LoVo (cell line): ENCODE measurements at regions not wholly inside any gene's neighbourhood (a gene's known extent, or its start where the extent isn't known, plus 50 kb on each side); places are given as distances from the start of the nearest gene placed in this dataset.

Experiments
- DNase-seq: peaks from one replicate; pipeline ENCODE4 v3.0.0-alpha.2; 2016; ENCODE audit warnings: low spot score

- no peak for DNase-seq
Observed at GRCh38 chrX:65034292-65034667, 58.0 kb upstream of the ZC4H2 start.
